ENCODE measurements at regions not wholly inside any gene's neighbourhood (a gene's known extent, or its start where the extent isn't known, plus 50 kb on each side); places are given as distances from the start of the nearest gene placed in this dataset.

GRCh38 chr2:166653185-166653813 lies 159.2 kb upstream of the SCN7A start:
- Histone ChIP-seq H3K36me3 (ENCODE audit: insufficient read depth) (no peaks in the 10 kb centered on the region), H3K79me2 (replicated peaks; ENCODE audit: insufficient read depth) (no peaks in the 10 kb centered on the region), H3K4me2 (no peak overlapping the region), H3K9me2 (ENCODE audit: insufficient read depth) (no peaks in the 10 kb centered on the region), H3K27me3 (ENCODE audit: insufficient read depth) (no peaks in the 10 kb centered on the region), H3F3A (replicated peaks; ENCODE audit: low read depth) (no peaks in the 10 kb centered on the region), H2AFZ (no peak overlapping the region), H3K4me1 (ENCODE audit: insufficient read depth) (no peaks in the 10 kb centered on the region), H4K20me1 (replicated peaks; ENCODE audit: insufficient read depth) (no peaks in the 10 kb centered on the region), H3K27ac (ENCODE audit: low read depth) (no peak overlapping the region), H3K4me3 (no peak overlapping the region)
- DNase-seq (ENCODE audit: low spot score) (no peak), ATAC-seq (no peak)
- no peak overlapping the region for H3K4me3 Mint-ChIP-seq
- TF ChIP-seq CREB1 (CRISPR knock-in tag; IDR thresholded peaks at IDR 0.05; ENCODE audit: low read depth) (no peak), EZH2 (IDR thresholded peaks at IDR 0.05; ENCODE audit: low read depth, unreplicated experiment) (no peak), CTCF (conservative IDR thresholded peaks at IDR 0.05; ENCODE audit: low read depth in 2 of 2) (no peak), ZNF331 (CRISPR knock-in tag; IDR thresholded peaks at IDR 0.05; ENCODE audit: low read depth) (no peak), STAT1 (IDR thresholded peaks at IDR 0.05; ENCODE audit: unreplicated experiment) (no peak), REST (IDR thresholded peaks at IDR 0.05; ENCODE audit: unreplicated experiment) (no peak), JUNB (IDR thresholded peaks at IDR 0.05; ENCODE audit: unreplicated experiment) (no peak), ETS1 (IDR thresholded peaks at IDR 0.05) (no peak), EZH2phosphoT487 (IDR thresholded peaks at IDR 0.05; ENCODE audit: unreplicated experiment) (no peak), POLR2AphosphoS5 (IDR thresholded peaks at IDR 0.05; ENCODE audit: low read depth) (no peak), ZNF114 (CRISPR knock-in tag; IDR thresholded peaks at IDR 0.05) (no peak), NANOG (IDR thresholded peaks at IDR 0.05; ENCODE audit: borderline replicate concordance) (no peak), ZNF462 (CRISPR knock-in tag; IDR thresholded peaks at IDR 0.05) (no peak)
- H3K4me1 Mint-ChIP-seq: peaks cover 11% of the 10 kb centered on the region; the same call in 2 of the 3 replicates
- H3K36me3 Mint-ChIP-seq (ENCODE audit: low read depth): no peaks in the 10 kb centered on the region
- H3K27ac Mint-ChIP-seq: no peak overlapping the region
- no peaks in the 10 kb centered on the region for H3K9me3 Mint-ChIP-seq
- H3K27me3 Mint-ChIP-seq (ENCODE audit: insufficient read depth, low read depth, poor library complexity): no peaks in the 10 kb centered on the region

Data from GM23338 (cell line).